ENCODE measurements at regions not wholly inside any gene's neighbourhood (a gene's known extent, or its start where the extent isn't known, plus 50 kb on each side); places are given as distances from the start of the nearest gene placed in this dataset.

DNA sequence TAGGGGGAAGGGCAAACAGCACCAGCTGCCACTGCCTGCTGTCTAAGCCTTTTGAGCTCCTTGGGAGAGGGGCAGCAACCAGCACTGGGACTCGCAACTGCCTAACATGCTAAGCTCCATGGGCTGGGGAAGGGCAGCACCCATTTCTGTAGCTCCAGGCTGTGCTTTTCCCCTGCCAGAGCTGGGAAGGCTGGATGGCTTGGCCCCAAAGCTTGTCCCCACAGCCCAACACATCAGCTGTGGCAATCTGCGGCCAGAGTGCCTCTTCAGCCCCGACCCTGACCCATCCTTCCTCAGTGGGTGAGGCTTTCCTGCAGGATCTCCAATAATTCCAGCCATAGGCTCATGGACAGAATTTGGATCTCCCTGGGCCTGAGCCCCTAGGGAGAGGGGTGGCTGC is 551.3 kb downstream of the TMEM135 start:
- TF ChIP-seq EZH2 (IDR thresholded peaks at IDR 0.05; ENCODE audit: low read length, unreplicated experiment) (no peak), CTCF (conservative IDR thresholded peaks at IDR 0.05; ENCODE audit: low read depth, low read length) (no peak)

Measured in PC-3 (cell line).